ENCODE measurements at regions not wholly inside any gene's neighbourhood (a gene's known extent, or its start where the extent isn't known, plus 50 kb on each side); places are given as distances from the start of the nearest gene placed in this dataset.

DNA sequence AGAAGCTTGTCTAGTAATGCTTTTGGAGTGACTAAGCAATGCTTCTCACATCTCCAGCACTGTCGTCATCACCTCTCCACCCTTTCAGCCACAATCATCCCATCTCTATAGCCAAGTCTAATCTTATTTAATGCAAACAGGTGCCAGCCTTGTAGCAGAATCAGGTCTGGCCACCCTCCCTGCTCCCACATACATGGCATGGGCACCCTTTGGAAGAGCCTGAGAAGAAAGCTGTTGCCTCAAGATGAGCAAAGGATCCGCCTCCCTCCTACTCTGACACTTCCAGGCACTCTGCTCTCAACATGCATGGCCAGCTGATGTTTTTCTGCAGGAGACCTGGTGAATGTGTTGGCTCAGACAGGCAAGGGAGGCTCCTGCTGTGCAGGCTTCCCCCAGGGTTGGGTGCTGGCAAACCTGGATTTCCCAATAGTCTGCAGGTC, 113.1 kb upstream of the GRIK3 start:
- ChIA-PET CTCF (no interaction called here), POLR2A (no interaction called here)
- TF ChIP-seq, protein P1, sequence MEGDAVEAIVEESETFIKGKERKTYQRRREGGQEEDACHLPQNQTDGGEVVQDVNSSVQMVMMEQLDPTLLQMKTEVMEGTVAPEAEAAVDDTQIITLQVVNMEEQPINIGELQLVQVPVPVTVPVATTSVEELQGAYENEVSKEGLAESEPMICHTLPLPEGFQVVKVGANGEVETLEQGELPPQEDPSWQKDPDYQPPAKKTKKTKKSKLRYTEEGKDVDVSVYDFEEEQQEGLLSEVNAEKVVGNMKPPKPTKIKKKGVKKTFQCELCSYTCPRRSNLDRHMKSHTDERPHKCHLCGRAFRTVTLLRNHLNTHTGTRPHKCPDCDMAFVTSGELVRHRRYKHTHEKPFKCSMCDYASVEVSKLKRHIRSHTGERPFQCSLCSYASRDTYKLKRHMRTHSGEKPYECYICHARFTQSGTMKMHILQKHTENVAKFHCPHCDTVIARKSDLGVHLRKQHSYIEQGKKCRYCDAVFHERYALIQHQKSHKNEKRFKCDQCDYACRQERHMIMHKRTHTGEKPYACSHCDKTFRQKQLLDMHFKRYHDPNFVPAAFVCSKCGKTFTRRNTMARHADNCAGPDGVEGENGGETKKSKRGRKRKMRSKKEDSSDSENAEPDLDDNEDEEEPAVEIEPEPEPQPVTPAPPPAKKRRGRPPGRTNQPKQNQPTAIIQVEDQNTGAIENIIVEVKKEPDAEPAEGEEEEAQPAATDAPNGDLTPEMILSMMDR (IDR thresholded peaks at IDR 0.05; ENCODE audit: control extremely low read depth, extremely low read depth, low read depth, missing control alignments) = no peak
- no peak for DNase-seq (ENCODE audit: extremely low spot score)

DNA sequence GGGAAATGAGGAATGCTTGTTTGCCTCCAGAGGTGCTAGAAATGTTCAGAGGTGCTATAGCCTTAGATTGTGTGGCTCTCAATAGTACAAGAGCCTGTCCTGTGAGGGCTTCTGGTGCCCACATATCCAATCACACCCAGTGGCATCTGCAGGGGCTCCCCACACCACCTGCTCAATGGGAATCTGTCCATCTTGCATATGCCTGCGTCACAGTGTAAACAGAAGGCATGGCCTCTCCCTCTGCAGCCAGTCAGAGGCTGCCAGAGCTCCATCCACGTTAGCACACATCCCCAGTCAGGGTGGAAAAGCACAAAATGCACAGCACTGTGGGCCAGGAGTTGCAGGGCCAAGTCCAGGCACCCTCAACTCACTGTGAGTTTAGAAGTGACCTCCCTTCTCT, 113.6 kb upstream of the GRIK3 start:
- ChIA-PET CTCF (no interaction called here), POLR2A (no interaction called here)
- no peak for DNase-seq (ENCODE audit: extremely low spot score)
- TF ChIP-seq, protein P1 (IDR thresholded peaks at IDR 0.05; ENCODE audit: control extremely low read depth, extremely low read depth, low read depth, missing control alignments) = no peak

DNA sequence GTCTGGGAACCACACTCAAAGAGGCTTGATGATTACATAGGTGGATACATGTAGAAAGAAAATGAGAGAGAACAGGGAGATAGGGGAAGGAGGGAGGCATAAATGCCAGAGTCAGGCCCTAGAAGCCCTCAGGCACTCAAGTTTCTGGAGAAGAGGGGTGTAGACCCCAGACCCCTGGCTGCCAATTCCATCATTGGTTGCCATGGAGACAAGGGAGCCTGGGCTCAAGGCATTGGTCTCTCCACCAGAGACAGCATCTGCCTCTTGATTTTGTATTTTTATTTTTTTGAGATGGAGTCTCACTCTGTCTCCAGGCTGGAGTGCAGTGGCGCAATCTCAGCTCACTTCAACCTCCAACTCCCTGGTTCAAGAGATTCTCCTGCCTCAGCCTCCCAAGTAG, 114.3 kb upstream of the GRIK3 start:
- POLR2A ChIA-PET = no interaction called here
- CTCF ChIA-PET = no interaction called here

DNA sequence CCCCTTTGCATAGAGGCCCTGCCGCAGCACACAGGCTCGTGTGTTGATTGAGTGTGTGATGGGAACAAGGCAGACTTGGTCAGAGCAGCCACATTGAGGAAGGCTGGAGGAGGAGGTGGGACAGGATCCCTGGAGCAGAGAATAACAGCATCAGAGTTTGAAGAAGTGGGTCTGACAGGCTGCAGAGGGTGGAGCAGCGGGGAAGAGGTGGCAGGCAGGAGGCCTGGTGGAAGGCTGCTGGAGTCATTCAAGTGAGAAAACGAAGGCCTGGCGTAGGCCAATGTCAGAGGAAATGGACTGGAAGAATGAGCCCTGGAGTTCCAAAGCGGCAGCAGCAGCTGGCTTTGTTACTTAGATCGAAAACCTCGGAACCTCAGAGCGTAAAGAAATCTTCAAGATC, 115.0 kb upstream of the GRIK3 start:
- POLR2A ChIA-PET = no interaction called here
- TF ChIP-seq, protein P1 (IDR thresholded peaks at IDR 0.05; ENCODE audit: control extremely low read depth, extremely low read depth, low read depth, missing control alignments) = no peak
- CTCF ChIA-PET = no interaction called here
- DNase-seq (ENCODE audit: extremely low spot score) = no peak

More for the DNA sequence above, 114.3 kb upstream of the GRIK3 start:
- TF ChIP-seq, protein P1 (IDR thresholded peaks at IDR 0.05; ENCODE audit: control extremely low read depth, extremely low read depth, low read depth, missing control alignments) = no peak
- no peak for DNase-seq (ENCODE audit: extremely low spot score)

DNA sequence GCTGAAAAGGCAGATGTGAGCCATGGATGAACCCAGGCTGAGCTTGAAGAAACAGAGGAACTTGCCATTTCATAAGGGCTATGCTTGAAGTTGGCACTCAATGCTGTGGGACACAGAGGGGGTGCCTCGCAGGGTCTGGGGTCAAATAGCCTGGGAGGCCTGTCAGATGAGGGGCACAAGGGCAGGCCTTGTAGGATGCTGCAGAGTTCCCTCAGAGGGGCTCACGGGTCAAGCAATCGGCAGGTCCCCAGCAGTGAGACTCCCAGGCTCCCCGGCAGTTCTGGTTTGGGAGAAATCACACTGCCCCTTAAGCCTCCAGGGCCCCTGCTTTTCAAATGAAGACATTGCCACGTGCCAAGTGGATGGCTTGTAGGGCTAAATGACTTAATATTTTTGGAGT, 116.7 kb upstream of the GRIK3 start:
- TF ChIP-seq, protein P1 (IDR thresholded peaks at IDR 0.05; ENCODE audit: control extremely low read depth, extremely low read depth, low read depth, missing control alignments) = no peak
- ChIA-PET POLR2A (no interaction called here), CTCF (no interaction called here)
- no peak for DNase-seq (ENCODE audit: extremely low spot score)

DNA sequence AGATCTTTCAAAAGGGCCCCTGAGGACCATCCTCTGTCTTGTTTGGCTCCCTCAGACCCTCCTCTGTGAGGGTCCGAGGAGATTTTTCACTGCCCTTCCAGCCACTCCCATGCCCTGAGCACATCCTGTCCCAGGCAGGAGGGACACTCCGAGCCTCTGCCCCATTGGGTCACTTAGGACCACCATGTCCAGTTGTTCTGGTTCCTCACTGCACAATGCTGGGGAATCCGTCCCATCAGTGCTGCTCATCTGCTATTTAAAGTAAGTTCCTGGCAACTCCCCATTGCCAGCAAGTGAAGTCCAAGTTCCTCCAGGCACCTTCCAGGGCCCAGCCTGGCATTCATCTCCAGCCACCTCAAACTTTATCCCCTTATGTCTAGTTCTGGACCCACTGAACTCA, 117.5 kb upstream of the GRIK3 start:
- CTCF ChIA-PET = no interaction called here
- TF ChIP-seq, protein P1 (IDR thresholded peaks at IDR 0.05; ENCODE audit: control extremely low read depth, extremely low read depth, low read depth, missing control alignments) = no peak
- POLR2A ChIA-PET = no interaction called here

DNA sequence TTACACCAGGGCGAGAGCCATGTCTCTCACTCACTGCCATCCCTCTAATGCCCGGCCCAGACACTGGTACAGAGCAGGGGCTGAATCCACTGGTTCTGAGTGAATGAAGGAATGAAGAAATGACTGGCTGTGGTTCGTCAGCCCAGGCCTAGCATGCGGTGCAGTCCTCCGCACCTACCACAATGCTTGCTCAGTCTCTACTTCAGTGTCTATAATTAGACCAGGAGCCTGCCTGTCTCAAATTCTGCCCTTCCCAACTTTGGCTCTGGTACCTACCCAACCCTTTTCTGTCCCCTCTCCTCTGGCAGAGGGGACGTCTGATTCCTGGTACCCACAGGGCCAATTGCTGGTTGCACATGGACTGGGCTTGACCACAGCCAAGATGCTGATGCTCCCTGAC, 118.2 kb upstream of the GRIK3 start:
- TF ChIP-seq, protein P1 (IDR thresholded peaks at IDR 0.05; ENCODE audit: control extremely low read depth, extremely low read depth, low read depth, missing control alignments) = no peak
- POLR2A ChIA-PET = no interaction called here
- DNase-seq (ENCODE audit: extremely low spot score) = no peak
- CTCF ChIA-PET = no interaction called here

More for the DNA sequence above, 117.5 kb upstream of the GRIK3 start:
- no peak for DNase-seq (ENCODE audit: extremely low spot score)
